Cardiac fibroblast (primary cell): ENCODE measurements at regions not wholly inside any gene's neighbourhood (a gene's known extent, or its start where the extent isn't known, plus 50 kb on each side); places are given as distances from the start of the nearest gene placed in this dataset.
A peak's percentile ranks its signal among the peaks of the same experiment; 100 is the strongest.

ENCODE experiments used
- DNase-seq, 2 donors: peaks; one replicate each; pipeline versions ENCODE4 v3.0.0 to v3.0.0-alpha.2; 2010; ENCODE audit warnings: low read depth in 2 of 2
- H3K4me3 ChIP-seq, 2 donors: replicated peaks in 1 of 2; 1 replicate in 1 of 2; 2 replicates in 1 of 2; pipeline ENCODE4 v1.5.1; 2011; ENCODE audit warnings: low read depth in 2 of 2, low read length in 2 of 2, mild to moderate bottlenecking in 2 of 2, moderate library complexity in 1 of 2
- CTCF ChIP-seq: IDR thresholded peaks from one replicate; pipeline ENCODE4 v1.5.1; 2011; ENCODE audit warnings: low read depth, mild to moderate bottlenecking, low read length, inconsistent platforms

- H3K4me3 ChIP-seq: no peak overlapping the region
- no peak for DNase-seq
- no peak for TF ChIP-seq CTCF
Measured at GRCh38 chr9:86837345-86837744, 110.0 kb downstream of the GAS1 start.

GRCh38 chr9:86836797-86837196 is 110.5 kb downstream of the GAS1 start:
- H3K4me3 ChIP-seq: no peak overlapping the region
- no peak for DNase-seq
- TF ChIP-seq CTCF: no peak

GRCh38 chr9:86836266-86836665 is 111.0 kb downstream of the GAS1 start:
- DNase-seq: no peak
- H3K4me3 ChIP-seq: no peak overlapping the region
- no peak for TF ChIP-seq CTCF

GRCh38 chr9:86830356-86830755 is 117.0 kb downstream of the GAS1 start:
- H3K4me3 ChIP-seq: no peak overlapping the region
- DNase-seq: peak in 1 of 2 donors; percentile 34
- TF ChIP-seq CTCF: no peak

GRCh38 chr9:86829496-86830046 is 117.7 kb downstream of the GAS1 start:
- H3K4me3 ChIP-seq: no peak overlapping the region
- no peak for TF ChIP-seq CTCF
- DNase-seq: peak in 1 of 2 donors; percentile 41

DNA sequence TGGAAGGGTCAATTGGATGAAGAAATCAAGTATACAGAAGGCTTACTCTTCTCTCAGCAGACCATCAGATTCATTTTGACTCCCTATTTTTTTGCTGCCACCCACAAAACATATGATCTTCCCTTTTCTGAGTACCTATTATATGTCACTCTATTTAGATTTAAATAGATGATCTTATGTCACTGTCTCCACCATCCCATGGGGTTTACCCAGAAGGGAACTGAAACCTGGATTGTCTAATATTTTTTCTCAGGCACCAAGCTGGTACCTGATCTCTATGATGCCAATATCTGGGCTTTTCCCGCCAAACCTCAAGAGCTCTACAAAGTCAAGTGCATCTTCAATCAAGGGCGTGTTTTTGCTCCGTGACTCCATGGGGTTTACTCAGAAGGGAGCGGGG is 118.7 kb downstream of the GAS1 start:
- H3K4me3 ChIP-seq: no peak overlapping the region
- DNase-seq: no peak

More for the DNA sequence above, 118.7 kb downstream of the GAS1 start:
- TF ChIP-seq CTCF: no peak
